Epithelial cell of proximal tubule (primary cell): ENCODE measurements at regions not wholly inside any gene's neighbourhood (a gene's known extent, or its start where the extent isn't known, plus 50 kb on each side); places are given as distances from the start of the nearest gene placed in this dataset.

ENCODE experiments used
- DNase-seq: peaks from one replicate; pipeline ENCODE4 v3.0.0-alpha.2; 2011; ENCODE audit warnings: low read depth
- H3K4me3 ChIP-seq: 2 replicates; pipeline ENCODE4 v1.5.1; 2011; ENCODE audit warnings: low read depth, mild to moderate bottlenecking, low read length
- CTCF ChIP-seq: conservative IDR thresholded peaks from 2 replicates; pipeline ENCODE4 v1.5.1; 2012; ENCODE audit warnings: low read depth, mild to moderate bottlenecking, low read length

GRCh38 chr1:184153731-184154130 lies 102.2 kb downstream of the TSEN15 start:
- peak overlapping the region; percentile 58 for H3K4me3 ChIP-seq
- no peak for TF ChIP-seq CTCF
- no peak for DNase-seq

- TF ChIP-seq CTCF: no peak
- H3K4me3 ChIP-seq: no peak overlapping the region
- no peak for DNase-seq
Measured at GRCh38 chr1:184156521-184157393, 105.2 kb downstream of the TSEN15 start.

- DNase-seq: no peak
- no peak for TF ChIP-seq CTCF
- H3K4me3 ChIP-seq: no peak overlapping the region
Measured at GRCh38 chr1:184157394-184157742, 105.8 kb downstream of the TSEN15 start.

GRCh38 chr1:184158896-184159681 lies 107.6 kb downstream of the TSEN15 start:
- no peak for DNase-seq
- H3K4me3 ChIP-seq: no peak overlapping the region
- TF ChIP-seq CTCF: no peak

GRCh38 chr1:184160236-184160635 lies 108.7 kb downstream of the TSEN15 start:
- TF ChIP-seq CTCF: no peak
- H3K4me3 ChIP-seq: no peak overlapping the region
- no peak for DNase-seq

GRCh38 chr1:184161071-184161698 lies 109.7 kb downstream of the TSEN15 start:
- DNase-seq: no peak
- TF ChIP-seq CTCF: no peak
- H3K4me3 ChIP-seq: no peak overlapping the region
